AG09309 (cell line): ENCODE measurements at regions not wholly inside any gene's neighbourhood (a gene's known extent, or its start where the extent isn't known, plus 50 kb on each side); places are given as distances from the start of the nearest gene placed in this dataset.
"Not testable (repeated sequence)": the region's sequence is repeated elsewhere in the genome, so short reads cannot be mapped to it uniquely, and the experiment has no call there.

ENCODE experiments used
- DNase-seq: peaks from one replicate; pipeline ENCODE4 v3.0.0-alpha.2; 2010; ENCODE audit warnings: low read depth
- H3K4me3 ChIP-seq: 2 replicates; pipeline ENCODE4 v1.5.1; 2011; ENCODE audit warnings: mild to moderate bottlenecking, low read depth, low read length, moderate library complexity; ENCODE audit not compliant: control insufficient read depth
- TF ChIP-seq, protein P1 (sequence below): IDR thresholded peaks from 2 replicates; pipeline ENCODE4 v1.5.1; 2011; ENCODE audit warnings: mild to moderate bottlenecking, low read depth, low read length, inconsistent platforms; ENCODE audit not compliant: insufficient read depth, control insufficient read depth; ENCODE audit errors: missing control alignments

DNA sequence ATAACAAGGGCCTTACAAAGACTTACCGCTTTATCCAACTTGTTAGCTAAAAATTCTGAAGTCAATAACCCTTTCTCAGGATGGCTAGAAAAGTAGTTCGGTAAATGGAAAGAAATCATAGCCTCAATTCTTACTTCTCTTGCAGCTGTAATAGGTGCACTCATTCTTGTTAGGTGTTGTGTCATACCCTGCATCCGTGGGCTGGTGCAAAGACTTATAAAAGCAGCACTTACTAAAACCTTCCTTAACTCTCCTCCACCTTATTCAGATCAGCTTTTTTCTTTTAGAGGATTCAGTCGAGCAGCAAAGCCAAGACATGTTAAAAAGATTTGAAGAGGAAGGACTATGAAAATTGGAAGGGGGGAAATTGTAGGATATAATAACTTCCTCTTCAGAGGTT, 238.2 kb upstream of the DIO3 start:
- no peak overlapping the region for H3K4me3 ChIP-seq
- no peak for DNase-seq
- TF ChIP-seq, protein P1, sequence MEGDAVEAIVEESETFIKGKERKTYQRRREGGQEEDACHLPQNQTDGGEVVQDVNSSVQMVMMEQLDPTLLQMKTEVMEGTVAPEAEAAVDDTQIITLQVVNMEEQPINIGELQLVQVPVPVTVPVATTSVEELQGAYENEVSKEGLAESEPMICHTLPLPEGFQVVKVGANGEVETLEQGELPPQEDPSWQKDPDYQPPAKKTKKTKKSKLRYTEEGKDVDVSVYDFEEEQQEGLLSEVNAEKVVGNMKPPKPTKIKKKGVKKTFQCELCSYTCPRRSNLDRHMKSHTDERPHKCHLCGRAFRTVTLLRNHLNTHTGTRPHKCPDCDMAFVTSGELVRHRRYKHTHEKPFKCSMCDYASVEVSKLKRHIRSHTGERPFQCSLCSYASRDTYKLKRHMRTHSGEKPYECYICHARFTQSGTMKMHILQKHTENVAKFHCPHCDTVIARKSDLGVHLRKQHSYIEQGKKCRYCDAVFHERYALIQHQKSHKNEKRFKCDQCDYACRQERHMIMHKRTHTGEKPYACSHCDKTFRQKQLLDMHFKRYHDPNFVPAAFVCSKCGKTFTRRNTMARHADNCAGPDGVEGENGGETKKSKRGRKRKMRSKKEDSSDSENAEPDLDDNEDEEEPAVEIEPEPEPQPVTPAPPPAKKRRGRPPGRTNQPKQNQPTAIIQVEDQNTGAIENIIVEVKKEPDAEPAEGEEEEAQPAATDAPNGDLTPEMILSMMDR: no peak

DNA sequence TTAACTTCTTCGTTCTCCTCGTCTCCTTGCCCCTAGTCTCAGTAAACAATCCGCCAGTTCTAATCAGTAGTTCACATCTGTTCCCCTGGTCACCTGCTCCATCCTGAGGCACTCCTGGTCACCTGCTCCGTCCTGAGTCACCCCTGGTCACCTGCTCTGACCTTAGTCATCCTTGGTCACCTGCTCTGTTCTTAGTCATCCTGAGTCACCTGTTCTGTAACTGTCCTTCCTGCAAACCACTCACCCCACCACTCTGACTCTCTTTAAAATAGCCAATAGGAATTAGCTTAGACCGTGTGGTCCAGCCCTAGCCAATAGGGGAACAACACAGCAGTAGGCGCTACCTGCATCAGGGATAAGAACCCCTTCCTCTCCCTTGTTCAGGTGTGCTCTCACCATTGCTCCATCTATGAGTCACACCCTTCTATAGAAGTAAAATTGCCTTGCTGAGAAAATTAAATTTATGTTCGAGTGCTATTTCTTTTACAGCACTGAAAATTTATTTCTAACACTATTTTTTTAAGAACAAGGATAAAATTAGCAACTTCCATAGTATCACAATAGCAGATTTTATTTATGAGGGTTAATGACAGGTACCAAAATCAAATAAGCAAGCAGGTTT, 237.6 kb upstream of the DIO3 start:
- H3K4me3 ChIP-seq, DNase-seq: not testable (repeated sequence)

GRCh38 chr14:101325319-101325718, 236.0 kb upstream of the DIO3 start:
- TF ChIP-seq, protein P1: no peak
- no peak overlapping the region for H3K4me3 ChIP-seq

GRCh38 chr14:101328412-101329028, 232.8 kb upstream of the DIO3 start:
- no peak for DNase-seq
- H3K4me3 ChIP-seq: no peak overlapping the region
- TF ChIP-seq, protein P1: no peak

More at GRCh38 chr14:101325319-101325718, 236.0 kb upstream of the DIO3 start:
- DNase-seq: no peak

DNA sequence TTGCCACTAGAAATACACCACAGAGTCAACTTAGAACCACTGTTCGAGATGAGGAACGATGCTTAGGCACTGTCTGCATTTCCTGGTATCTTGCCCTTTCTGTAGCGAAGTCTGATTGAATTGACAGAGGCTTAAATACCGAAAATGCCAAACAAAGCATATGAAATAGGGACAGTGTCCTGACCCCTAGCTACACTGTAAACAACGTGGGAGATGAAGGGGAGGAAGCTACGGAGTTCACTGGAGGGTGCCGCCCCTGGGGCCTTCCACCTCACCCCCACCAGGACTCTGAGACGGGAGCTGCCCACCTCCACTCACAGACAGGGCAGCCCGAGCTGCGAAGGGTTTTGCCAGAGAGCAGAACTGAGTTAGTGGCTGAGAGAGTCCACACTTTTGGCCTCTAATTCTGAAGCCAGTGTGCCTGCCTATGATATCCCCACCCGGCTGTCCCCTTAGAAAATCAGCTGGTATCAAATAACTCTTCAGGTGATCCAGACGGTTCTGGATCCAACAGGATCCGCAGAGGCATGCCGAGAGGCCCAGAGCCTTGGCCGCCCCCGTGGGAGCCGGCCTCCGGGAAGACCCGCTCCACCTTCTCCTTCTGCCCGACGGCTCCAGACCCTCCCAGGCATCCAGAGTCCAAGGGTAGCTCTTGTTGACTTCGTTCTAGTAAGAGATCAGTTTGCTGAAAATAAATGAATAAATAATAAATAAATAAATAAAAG, 230.7 kb upstream of the DIO3 start:
- DNase-seq: no peak
- TF ChIP-seq, protein P1: no peak
- H3K4me3 ChIP-seq: no peak overlapping the region

- TF ChIP-seq, protein P1: no peak
- H3K4me3 ChIP-seq: no peak overlapping the region
- DNase-seq: no peak
Observed at GRCh38 chr14:101331141-101331525, 230.2 kb upstream of the DIO3 start.

DNA sequence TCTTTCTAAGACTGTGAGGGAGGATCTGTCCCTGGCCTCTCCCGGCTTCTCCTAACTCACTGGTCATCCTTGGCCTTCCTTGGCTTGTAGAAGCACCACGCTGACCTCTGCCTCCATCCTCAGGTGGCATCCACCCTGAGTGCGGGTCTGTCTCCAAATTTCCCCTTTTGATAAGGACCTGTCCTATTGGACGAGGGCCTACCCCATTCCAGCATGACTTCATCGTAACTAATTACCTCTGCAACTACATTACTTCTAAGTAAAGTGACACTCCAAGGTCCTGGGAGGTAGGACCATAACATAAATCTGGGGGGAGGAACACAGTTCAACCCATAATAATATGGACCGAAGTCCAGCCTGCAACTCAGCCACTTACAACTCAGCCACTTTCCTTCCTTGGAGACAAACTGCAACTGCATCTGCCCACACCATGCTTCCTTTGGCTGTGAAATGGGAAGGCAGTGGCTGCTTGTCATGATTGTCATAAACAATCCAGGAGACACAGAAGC, 229.6 kb upstream of the DIO3 start:
- no peak for DNase-seq
- H3K4me3 ChIP-seq: no peak overlapping the region
- TF ChIP-seq, protein P1: no peak
